OCI-LY1 (cell line): ENCODE measurements at regions not wholly inside any gene's neighbourhood (a gene's known extent, or its start where the extent isn't known, plus 50 kb on each side); places are given as distances from the start of the nearest gene placed in this dataset.

ENCODE experiments used
- EZH2 ChIP-seq: fragments of 200-600 bp; sonication (generic), shearing (Covaris generic); IDR thresholded peaks from 2 replicates; pipeline ENCODE4 v1.8.0; 2017; ENCODE audit warnings: borderline replicate concordance, mixed run types, mild to moderate bottlenecking, antibody characterized with exemption, low read length, moderate library complexity, mixed read lengths
- TF ChIP-seq, protein P1 (sequence below): fragments of 200-600 bp; sonication (generic), shearing (Covaris generic); IDR thresholded peaks from 2 replicates; pipeline ENCODE4 v1.5.1; 2017; ENCODE audit warnings: mild to moderate bottlenecking, antibody characterized with exemption, low read length, moderate library complexity, mixed read lengths

DNA sequence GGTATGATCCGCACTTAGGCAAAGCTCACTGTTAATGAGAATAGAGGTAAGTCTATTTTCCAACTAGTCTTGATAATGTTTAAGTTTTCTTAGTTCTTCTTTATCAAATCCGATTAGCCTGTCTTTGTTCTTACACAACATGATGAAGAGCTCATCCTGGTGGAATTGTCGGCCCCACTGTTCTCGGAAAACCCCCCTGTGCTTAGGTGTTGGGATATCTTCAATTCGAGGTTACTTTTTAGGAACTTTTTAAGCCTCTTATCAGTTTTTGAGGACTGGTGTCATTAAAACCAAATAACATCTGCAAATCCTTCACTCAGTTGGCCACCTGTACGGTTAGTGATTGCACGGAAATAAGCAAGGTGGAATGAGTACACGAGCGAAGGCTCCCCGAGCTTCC, 60.7 kb upstream of the KIF26B start:
- TF ChIP-seq, protein P1, sequence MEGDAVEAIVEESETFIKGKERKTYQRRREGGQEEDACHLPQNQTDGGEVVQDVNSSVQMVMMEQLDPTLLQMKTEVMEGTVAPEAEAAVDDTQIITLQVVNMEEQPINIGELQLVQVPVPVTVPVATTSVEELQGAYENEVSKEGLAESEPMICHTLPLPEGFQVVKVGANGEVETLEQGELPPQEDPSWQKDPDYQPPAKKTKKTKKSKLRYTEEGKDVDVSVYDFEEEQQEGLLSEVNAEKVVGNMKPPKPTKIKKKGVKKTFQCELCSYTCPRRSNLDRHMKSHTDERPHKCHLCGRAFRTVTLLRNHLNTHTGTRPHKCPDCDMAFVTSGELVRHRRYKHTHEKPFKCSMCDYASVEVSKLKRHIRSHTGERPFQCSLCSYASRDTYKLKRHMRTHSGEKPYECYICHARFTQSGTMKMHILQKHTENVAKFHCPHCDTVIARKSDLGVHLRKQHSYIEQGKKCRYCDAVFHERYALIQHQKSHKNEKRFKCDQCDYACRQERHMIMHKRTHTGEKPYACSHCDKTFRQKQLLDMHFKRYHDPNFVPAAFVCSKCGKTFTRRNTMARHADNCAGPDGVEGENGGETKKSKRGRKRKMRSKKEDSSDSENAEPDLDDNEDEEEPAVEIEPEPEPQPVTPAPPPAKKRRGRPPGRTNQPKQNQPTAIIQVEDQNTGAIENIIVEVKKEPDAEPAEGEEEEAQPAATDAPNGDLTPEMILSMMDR = no peak
- no peak for TF ChIP-seq EZH2
